ENCODE measurements at regions not wholly inside any gene's neighbourhood (a gene's known extent, or its start where the extent isn't known, plus 50 kb on each side); places are given as distances from the start of the nearest gene placed in this dataset.

DNA sequence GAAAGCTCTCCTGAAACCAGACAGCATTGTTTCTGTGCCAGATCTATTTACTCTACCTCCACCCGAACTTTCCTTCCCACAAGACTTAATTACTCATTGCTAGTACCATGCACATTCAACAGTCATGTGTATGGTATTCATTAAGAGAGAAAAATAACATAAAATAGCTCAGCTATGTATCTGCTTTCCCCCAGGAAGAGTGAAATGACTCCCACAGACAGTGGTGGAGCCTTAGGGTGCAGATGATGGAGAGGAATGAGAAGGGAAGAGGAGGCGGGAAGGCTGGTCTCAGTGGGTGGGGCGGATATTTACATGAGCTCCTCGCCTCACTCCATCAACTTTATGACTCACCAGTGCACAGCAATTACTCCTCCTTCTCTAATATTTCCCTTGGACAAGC, 724.5 kb downstream of the EPHA4 start:
- no peak for TF ChIP-seq CTCF (IDR thresholded peaks at IDR 0.05; ENCODE audit: low read depth, low read length, missing control alignments)
- peak; percentile 35 for DNase-seq (ENCODE audit: extremely low read depth, low read depth)
- H3K4me3 ChIP-seq (replicated peaks; ENCODE audit: low read depth, low read length) = no peak overlapping the region

DNA sequence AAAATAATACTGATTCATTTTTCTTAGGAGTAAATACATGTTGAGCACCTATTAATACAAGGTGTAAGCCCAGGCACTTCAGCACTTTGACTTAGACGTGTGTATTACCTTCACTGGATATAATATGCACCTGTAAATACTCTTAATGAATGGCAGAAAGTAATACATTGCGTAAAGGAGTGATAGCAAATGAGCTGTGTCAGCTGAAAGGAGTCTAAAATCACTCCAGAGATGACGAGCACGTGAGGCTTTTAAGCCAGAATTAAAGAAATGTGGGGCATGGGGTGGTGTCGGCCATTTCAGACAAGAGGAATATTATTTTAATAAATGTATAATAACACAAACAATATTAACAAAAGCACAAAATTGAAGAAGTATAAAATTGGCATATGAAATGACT, 722.7 kb downstream of the EPHA4 start:
- no peak for TF ChIP-seq CTCF (IDR thresholded peaks at IDR 0.05; ENCODE audit: low read depth, low read length, missing control alignments)
- no peak for DNase-seq (ENCODE audit: extremely low read depth, low read depth)
- no peak overlapping the region for H3K4me3 ChIP-seq (replicated peaks; ENCODE audit: low read depth, low read length)

- no peak overlapping the region for H3K4me3 ChIP-seq (replicated peaks; ENCODE audit: low read depth, low read length)
- no peak for DNase-seq (ENCODE audit: extremely low read depth, low read depth)
- TF ChIP-seq CTCF (IDR thresholded peaks at IDR 0.05; ENCODE audit: low read depth, low read length, missing control alignments) = no peak
Observed at GRCh38 chr2:220850116-220850515, 722.0 kb downstream of the EPHA4 start.

DNA sequence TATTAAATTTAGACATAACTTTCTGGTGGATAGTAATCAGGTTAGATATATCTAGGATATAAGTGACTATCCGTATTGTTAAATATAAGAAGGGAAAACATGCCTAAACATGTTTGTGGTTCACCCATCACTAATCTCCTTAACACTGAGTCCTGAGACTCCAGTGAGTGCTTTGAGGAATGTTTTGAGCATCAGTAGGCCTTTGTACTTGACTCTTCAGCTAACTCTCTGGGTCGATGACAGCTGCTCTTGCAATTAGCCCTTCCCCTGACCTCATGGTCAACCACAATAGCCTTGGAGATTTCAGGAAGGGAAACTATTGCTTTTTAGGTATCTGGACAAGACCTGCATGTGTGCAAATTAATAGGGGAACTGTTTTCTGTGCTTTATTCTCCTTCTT, 716.8 kb downstream of the EPHA4 start:
- no peak for DNase-seq (ENCODE audit: extremely low read depth, low read depth)
- no peak for TF ChIP-seq CTCF (IDR thresholded peaks at IDR 0.05; ENCODE audit: low read depth, low read length, missing control alignments)
- H3K4me3 ChIP-seq (replicated peaks; ENCODE audit: low read depth, low read length) = no peak overlapping the region

DNA sequence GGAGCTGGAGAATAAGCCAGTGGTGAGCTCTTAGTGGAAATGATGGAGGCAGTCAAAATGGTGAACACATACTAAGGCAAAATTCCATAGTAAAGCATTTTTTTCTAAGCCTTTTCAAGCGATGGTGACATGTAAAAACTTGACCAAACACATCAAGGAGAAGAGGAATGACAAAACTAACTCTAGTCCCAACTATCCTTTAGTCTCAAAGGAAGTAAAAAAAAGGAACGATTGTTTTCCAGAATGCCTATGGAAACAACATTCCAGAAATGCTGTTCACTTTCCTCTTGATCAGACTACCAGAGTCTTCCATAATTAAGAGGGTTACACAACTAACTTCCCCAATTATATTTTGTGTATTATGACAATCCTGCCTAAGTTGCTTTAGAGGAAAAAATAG, 715.6 kb downstream of the EPHA4 start:
- DNase-seq (ENCODE audit: extremely low read depth, low read depth) = no peak
- no peak for TF ChIP-seq CTCF (IDR thresholded peaks at IDR 0.05; ENCODE audit: low read depth, low read length, missing control alignments)
- no peak overlapping the region for H3K4me3 ChIP-seq (replicated peaks; ENCODE audit: low read depth, low read length)

DNA sequence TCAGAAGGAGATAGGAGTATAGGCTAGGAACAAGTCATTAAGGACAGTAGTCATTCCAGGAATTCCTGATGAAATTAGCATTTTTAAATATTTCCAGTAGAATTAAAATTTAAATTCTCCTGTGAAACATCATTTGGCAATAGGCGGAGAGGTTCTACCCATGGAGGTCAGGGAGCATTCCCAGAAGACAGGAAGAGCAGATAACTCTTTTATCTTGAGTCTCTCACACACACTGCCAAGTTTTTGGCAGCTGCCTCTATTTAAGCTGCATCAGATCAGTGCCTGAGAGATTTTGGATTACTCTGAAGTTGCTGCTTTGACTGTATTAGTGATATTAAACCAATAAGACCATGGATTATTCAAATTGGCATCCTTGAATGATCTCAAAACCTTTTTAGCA, 714.7 kb downstream of the EPHA4 start:
- H3K4me3 ChIP-seq (replicated peaks; ENCODE audit: low read depth, low read length) = no peak overlapping the region
- no peak for DNase-seq (ENCODE audit: extremely low read depth, low read depth)
- no peak for TF ChIP-seq CTCF (IDR thresholded peaks at IDR 0.05; ENCODE audit: low read depth, low read length, missing control alignments)

DNA sequence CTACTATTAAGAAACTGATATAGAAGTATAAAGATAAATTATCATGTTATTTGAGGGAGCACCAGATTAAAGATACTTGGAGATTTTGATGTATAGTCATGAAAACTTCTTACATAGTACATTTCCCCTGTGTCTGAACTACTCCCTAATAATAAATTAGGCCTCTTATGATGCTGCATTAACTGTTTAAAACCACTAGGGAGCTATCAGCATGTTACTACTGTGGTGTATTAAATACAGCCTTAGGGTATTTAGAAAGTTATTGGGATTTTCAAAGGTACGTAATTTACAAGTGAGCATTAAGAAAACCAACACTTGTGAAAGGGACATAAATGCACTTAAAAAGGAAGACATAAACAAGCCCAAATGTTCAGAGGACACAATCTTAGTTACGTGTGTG, 714.0 kb downstream of the EPHA4 start:
- TF ChIP-seq CTCF (IDR thresholded peaks at IDR 0.05; ENCODE audit: low read depth, low read length, missing control alignments) = no peak
- no peak for DNase-seq (ENCODE audit: extremely low read depth, low read depth)
- no peak overlapping the region for H3K4me3 ChIP-seq (replicated peaks; ENCODE audit: low read depth, low read length)

All from HFF-Myc (cell line).